HG03565 (cell line): ENCODE measurements at regions not wholly inside any gene's neighbourhood (a gene's known extent, or its start where the extent isn't known, plus 50 kb on each side); places are given as distances from the start of the nearest gene placed in this dataset.
"Not testable (repeated sequence)": the region's sequence is repeated elsewhere in the genome, so short reads cannot be mapped to it uniquely, and the experiment has no call there.

Experiments used
- ATAC-seq: cut with Tn5 transposase; IDR thresholded peaks from one replicate; pipeline ENCODE4 v1.9.1; 2021; ENCODE audit warnings: mild to moderate bottlenecking, moderate library complexity; ENCODE audit not compliant: unreplicated experiment

DNA sequence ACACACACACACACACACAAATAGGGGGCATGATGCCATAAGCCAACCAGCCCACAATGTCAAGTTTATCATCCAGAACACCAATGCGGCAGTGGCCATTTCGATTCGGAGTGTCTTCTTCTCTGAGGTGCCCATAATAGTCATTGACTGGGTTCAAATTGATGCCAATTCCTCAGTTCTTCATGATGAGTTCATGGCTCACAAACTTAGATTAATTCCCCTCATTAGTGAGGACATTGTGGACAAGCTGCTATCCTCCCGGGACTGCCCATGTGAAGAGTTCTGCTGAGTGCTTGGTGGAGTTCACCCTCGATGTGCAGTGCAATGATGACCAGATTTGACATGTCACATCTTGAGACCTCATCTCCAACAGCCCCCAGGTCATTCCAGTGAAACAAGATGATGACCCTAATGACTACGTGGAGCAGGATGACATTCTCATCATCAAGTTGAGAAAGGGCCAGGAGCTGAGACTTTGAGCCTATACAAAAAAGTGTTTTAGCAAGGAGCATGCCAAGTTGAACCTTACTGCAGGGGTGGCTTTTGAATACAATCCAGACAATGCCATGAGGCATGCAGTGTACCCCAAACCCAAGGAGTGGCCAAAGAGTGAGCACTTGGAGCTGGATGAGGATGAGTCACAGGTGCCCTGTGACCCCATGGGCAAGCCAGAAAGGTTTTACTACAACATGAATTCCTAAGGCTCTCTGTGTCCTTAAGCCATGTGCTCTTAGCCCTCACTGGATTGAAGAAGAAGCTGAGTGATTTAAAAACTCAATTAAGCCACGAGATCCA lies 211.6 kb upstream of the SAMSN1 start:
- ATAC-seq, result no peak

DNA sequence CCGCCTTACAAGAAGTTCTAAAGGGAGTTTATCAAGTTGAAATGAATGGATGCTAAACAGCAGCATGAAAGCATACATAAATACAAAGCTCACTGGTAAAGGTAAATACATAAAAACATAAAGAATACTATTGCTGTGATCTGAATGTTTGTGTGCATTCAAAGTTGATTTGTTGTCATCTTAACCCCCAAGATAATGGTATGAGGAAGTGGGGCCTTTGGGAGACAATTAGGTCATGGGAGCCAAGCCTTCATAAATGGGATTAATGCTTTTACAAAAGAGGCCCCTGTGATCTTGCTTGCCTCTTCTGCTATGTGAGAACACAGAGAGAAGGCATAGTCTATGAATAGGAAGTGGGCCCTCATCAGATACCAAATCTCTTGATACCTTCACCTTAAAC lies 209.0 kb upstream of the SAMSN1 start:
- no peak for ATAC-seq

DNA sequence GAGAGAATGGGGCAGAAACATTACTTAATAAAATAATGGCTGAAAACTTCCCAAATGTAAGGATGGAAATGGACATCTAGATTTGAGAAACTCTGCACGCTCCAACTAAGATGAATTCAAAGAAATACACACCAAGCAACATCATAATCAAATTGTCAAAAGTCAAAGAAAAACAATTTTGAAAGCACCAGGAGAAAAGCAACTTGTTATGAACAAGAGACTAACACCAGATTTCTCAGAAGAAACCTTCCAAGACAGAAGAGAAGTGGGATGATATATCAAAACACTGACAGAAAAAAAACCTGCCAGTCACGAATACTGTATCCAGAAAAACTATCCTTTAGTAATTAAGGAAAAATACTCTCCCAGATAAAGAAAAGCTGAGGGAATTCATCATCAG lies 208.6 kb upstream of the SAMSN1 start:
- ATAC-seq, result no peak

DNA sequence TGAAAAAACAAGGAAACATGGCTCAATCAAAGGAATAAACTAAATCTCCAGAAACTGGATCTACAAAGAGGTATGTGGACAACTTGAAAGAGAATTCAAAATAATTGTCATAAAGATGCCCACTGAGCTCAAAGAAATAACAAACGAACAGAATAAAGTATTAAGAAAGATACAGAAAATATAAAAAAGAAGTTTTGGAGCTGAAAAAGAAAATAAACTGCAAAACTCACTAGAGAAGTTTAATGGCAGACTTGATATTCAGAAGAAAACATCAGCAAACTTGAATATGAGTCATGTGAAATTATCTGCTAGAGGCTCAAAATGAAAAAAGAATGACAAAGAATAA lies 208.1 kb upstream of the SAMSN1 start:
- ATAC-seq, result no peak

DNA sequence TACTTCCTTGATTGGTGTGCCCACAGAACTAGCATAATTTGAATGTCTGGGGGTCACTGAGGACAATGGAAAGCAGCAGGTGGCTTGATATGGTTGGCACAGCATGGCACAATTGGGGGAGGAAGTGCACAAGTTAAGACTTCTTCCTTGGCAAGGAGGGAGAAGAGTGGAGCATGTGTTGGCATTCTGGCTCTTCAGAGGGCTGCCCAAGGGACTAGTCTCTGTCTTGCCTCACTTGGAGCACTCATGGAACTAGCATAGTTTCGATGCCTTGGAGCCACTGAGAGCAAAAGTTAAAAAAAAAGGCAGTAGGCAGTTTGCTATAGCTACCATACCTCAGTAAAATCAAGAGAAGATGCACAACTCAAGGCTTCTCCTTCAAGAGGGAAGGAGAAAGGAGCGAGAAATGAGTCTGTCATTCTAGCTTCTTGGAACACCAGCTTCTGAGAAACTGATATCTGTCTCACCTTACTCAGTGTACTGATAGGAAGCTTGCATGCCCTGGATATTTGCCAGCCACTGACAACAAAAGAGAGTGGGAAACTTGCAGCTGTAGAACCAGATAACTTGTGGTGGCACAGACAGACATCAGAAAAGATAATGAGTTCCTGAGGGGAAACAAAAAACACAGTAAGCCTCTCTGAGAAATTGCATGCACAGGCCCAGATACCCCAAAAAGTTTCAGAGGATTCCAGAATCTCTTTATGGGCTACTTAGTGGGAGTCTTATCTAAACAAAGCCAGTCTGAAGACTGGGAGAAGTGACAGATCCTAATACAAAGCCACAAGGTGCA lies 207.5 kb upstream of the SAMSN1 start:
- no peak for ATAC-seq

DNA sequence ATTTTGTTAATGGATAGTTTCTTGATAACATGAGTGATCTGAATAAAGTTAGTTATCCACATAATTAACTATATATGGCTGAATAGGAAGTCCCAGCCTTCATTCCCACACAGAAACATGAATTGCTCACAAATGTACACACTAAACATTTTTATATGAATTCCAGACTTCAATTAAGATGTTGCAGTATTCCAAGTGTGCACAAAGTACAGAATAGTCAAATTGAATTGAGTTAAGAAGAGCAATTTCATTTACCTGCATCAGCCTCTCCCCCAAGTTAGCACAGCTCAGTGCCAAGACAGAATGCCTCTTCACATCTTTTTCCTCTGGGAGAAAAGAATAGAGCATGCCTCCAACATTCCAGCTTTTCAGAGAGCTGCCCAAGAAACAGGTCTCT lies 207.0 kb upstream of the SAMSN1 start:
- no peak for ATAC-seq

DNA sequence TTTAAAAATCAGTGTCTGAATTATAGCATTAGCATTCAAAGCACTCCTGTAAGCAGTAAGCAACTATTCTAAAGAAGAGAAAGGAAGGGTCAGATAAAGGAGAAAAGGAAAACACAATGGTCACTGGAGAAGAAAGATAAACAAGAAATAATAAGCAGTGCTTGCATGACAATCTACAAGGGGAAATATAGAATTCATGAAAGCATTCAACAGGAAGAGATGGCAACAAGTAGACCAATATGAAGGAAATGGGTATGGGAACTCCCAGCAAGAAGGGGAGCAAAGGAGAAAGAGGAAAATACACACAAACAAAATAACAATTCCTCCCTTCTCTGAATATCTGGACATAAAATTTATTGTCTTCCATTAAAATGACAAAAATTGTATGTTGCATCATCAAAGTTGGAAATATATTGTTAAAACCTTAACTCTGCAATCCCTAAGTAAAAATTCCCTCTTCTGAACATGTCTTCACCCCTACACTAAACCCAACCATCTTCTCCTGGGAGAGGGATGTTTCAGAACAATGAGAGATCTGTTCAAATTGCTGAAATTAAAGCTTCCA lies 206.3 kb upstream of the SAMSN1 start:
- no peak for ATAC-seq

DNA sequence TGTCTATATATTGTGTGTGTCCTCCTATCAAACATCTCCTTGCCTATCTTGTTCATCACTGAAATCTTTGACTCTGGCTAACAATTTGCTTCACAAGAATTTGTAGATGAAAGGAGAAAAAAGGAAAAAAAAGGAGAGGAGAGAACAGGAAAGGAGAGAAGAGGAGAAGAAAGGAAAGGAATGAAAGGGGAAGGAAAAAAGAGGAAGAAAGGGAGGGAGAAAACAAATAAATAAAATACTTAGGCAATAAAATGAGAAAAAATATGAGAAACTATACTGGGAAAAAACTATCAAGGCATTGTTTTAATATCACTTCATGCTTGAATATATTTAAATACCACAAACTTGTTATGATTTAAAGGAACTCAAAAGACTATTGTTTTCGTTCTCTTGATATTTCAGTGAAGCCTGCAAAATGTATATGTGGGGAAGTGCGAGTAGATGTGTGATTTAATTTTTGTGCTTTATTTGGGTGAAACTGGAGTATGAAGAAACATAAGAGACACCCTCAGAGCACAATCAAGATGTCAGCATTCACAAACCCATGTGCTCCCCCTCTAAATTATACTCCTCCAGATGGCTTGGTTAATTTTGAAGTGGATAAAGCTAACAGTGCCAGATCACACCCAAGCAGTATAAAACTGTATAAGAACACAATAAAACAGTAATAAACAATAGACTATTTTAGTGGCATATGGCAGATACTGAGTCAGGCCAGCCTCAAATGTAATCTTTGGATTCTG lies 205.7 kb upstream of the SAMSN1 start:
- no peak for ATAC-seq

DNA sequence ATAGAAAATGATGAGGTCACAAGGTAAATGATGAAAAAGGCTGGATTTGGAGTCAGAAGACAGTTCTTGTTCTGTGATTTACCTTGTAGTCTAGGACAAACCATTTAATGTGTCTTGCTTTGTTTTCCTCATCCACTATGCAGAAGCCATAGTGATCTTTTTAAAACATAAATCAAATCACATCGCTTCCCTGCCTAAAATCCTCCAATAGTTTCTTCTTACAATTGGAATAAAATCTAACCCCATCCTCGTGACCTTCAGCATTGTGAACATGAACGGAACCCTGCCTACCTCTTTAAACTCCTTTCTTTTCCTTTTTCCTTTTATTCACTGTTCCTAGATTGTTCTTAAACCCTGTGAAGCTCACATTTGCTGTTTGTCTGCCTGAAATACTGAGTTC lies 204.9 kb upstream of the SAMSN1 start:
- no peak for ATAC-seq

DNA sequence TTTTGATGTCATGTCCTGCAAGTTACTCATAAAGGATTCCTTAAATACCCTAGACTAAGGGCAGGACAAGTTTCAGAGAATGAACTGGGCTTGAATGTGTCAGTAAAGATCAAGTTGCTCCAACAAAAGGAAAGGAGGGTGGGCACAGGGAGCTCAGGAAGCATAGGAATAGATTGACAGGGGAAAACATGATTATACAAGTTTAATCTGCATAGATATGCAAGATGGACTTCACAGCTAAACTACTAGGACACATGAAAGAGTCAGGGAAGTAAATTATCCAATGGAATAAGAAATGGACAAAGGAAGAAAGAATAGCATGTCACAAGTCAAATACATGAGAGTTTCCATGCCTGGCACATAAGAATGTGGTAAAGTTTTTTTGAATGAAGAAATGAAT lies 203.9 kb upstream of the SAMSN1 start:
- no peak for ATAC-seq

DNA sequence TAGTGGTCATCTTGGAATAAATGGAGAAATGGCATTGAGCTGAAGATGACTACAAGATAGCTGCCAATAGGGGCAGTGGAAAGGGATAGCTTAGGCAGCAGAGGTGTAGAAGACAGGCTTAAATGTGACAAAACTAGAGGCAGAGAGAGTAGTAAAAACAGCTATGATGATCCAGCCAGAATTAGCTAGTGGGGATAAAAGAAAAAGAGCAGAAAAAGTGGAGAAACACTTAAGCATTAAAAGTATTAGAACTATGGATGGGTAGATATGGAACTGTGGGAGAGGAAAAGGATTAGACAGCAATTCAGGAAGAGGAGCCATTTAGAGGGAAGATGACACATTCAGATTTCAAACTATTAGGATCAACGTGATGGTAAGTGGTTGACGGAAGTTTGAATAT lies 202.5 kb upstream of the SAMSN1 start:
- ATAC-seq, result no peak

DNA sequence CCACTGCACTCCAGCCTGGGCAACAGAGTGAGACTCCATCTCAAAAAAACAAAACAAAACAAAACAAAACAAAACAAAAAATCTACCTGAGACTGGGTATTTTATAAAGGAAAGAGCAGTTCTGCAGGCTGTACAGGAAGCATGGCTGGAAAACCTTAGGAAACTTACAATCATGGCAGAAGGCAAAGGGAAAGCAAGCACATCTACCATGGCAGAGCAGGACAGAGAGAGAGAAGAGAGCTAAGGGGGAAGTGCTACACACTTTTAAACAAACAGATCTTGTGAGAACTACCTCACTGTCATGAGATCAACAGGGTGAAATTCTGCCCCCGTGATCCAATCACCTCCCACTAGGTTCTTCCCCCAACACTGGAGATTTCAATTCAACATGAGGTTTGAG lies 198.3 kb upstream of the SAMSN1 start:
- ATAC-seq, result no peak

DNA sequence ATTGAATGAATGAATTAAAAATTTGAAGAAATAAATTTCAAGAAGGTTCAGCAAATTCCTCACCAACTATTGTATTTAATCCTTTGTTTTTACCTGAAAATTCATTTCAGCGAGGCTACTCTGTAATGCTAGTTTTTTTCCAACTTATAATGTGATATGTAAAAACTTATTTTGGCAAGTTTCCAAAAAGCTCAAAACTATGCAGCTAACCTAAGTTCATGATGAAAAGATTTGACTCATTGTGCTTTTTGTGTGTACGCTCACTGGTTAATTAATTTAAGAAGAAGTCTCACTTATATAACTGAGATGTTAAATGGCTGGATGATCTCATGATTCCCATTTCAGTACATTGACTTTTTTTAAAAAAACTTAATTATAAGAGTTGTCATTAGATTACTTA lies 196.0 kb upstream of the SAMSN1 start:
- no peak for ATAC-seq

DNA sequence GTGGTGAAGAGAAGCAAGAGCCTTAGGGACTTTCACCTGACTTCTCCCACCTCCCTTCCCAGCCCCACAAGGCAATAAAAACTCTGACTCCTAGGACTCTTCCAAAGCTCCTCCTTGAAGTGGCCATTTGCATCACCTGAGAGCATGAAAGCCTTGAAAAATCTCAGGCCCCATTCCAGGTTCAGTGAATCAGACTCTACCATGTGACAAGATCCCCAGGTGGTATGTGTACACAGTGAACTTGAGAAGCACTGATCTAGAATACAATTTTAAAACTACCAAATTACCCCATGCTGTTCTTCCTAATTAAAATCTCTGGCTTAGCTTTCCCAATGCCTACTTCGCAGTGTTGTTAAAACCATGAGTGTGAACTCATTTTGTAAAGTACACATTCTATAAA lies 195.1 kb upstream of the SAMSN1 start:
- no peak for ATAC-seq

DNA sequence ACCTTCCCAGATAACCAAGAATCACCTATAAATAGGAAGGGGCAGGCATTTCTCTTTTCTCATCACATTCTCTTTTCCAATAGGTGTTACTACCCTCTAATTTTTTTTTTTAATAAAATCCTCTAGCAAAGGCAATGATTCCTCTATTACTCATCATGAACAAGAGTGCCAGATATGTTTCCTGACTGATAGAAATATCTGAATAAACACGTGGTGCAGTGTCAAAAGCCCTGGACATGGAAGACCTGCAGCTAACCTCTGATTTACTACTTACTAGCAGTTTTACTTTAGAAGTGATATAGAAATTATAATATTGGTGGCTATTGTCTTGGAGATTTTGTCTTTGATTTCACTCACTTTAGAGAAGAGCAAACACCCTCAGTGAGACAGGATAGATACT lies 194.6 kb upstream of the SAMSN1 start:
- no peak for ATAC-seq

DNA sequence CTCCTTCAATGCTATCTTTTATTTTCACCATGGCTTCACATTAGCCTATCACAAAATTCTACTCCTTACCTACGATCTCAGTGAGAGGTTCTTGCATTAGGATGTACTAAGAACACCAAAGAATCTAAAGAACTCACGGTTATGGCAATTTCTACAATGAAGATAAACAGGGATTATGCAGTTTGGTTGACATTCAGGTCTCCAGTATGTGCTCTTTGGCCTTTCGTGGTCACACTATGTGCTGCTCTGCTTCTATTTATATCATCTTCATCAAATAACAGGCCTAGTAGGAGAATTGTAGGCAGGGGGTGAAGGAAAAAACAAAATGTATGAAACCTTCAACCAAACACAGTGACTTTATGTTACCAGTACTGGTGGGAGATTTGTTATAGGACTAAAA lies 194.0 kb upstream of the SAMSN1 start:
- ATAC-seq, result no peak

DNA sequence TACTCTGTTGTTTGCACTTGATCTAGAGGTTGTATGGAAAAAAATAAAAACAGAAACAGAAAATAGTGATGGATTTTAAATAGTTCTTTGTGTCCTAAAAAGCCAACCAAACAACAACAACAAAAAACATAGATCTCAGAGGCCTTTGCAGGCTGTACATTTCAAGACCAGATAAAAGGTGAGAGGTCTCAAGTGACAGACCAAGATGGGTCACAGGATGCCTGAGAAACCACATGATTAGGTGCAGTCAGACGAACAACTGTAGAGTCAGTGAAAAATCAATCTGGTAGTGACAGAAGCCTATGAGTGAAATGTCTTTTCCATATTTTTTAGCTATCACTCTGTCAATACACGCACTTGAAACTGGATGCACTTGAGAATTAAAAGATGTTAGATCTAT lies 193.5 kb upstream of the SAMSN1 start:
- ATAC-seq, result no peak

DNA sequence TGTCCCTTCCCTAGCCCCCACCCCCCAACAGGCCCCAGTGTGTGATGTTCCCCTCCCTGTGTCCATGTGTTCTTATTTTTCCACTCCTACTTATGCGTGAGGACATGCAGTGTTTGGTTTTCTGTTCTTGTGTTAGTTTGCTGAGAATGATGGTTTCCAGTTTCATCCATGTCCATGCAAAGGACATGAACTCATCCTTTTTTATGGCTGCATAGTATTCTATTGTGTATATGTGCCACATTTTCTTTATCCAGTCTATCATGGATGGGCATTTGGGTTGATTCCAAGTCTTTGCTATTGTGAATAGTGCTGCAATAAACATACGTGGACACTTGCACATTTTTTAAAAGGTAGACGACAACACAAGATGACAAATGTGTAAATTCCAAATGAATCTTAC lies 192.5 kb upstream of the SAMSN1 start:
- not testable (repeated sequence) for ATAC-seq

DNA sequence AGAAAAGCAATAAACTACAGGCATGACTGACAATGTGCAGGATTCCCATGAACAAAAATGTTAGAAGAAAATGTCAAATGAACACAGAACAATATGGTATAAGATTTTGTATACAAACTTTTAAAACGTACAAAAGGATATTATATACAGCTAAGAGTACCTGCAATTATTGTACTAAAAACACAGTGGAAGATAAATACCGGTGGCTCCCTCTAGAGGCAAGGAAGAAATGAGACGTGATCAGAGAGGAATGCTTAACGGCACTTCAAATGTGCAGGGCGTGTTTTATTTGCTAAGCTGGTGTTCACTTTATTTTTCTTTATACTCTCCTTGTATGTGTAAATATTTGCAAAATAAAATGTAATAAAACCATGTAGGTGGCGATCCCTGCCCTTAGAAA lies 191.8 kb upstream of the SAMSN1 start:
- ATAC-seq, result no peak

DNA sequence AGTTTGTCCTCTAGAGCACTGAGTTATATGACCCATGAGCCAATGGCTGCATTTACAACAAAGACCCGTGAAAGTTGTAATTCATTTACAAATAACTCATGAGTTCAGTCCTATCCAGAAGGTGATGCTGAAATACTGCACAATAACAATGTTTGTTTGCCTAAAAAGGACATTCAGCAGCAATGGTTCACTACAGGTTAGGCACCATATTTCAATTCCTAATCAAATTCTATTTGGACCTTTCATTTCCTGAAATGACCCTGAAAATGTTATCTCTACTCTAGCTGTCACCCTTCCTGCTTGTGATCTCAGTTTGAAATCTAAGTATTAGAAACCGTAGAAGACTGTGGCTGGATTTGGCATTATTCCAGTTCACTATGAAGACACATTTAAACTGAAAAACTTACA lies 191.2 kb upstream of the SAMSN1 start:
- ATAC-seq, result no peak

DNA sequence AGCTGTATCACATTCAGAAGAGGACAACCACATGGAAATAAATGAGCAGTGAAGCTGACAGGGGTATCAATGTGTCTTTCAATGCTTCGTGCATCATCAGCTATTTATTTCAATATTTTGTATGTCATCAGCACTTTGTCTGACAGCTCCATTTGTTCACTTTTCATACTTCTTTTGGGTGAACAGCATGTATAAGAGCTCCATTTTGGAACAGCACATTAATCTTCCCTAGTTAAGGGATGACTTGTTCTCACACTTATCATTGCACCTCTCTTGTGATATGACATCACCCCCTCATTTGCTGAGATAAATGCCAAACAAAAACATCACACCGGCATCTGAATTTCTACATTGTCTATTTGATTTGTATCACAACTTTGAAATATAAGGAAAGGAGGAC lies 190.6 kb upstream of the SAMSN1 start:
- no peak for ATAC-seq

DNA sequence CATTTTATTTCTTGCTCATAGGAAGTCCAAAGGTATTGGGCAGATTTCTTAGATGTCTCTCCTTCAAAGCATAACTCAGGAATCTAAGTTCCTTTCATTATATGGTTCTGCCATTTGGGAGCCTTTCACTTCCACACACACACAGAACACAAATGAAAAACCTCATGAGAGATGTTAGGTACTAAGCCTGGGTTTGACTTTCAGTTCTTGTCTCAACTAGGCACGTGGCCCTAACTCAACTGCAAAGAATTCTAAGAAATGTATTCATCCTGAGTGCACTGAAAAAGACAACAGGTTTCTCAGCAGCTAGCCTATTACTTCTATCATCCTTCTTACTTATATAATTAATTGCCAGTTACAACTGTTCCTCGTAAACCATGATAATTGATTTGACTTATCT lies 190.0 kb upstream of the SAMSN1 start:
- ATAC-seq, result peak; percentile 58
